ENCODE measurements at regions not wholly inside any gene's neighbourhood (a gene's known extent, or its start where the extent isn't known, plus 50 kb on each side); places are given as distances from the start of the nearest gene placed in this dataset.
"Not testable (repeated sequence)": the region's sequence is repeated elsewhere in the genome, so short reads cannot be mapped to it uniquely, and the experiment has no call there.

DNA sequence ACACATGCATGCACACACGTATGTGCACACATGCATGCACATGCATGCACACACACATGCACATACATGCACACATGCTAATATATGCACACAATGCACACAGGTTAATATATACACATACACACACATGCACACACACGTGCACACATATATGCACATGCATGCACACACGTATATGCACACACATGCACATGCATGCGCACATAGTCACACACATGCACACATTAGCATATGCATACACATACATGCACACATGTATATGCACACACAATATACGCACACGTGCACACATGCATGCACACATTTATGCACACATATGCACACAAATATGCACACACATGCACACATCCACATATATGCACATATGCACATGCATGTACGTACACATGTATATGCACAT lies 506.8 kb downstream of the MATN1 start:
- DNase-seq (ENCODE audit: low read depth, low spot score) (no peak), FAIRE-seq (no peak)
- dilution Hi-C loops (cut with MboI; ENCODE audit: extremely low pct_ligation_motif_present, low sequenced_read_pairs) = no loop called here
- Histone ChIP-seq H4K20me1 (ENCODE audit: control insufficient read depth, extremely low read depth, insufficient read depth, low read length) (no peaks in the 10 kb centered on the region), H3K9me1 (ENCODE audit: control insufficient read depth, extremely low read depth, insufficient read depth, low read length) (no peaks in the 10 kb centered on the region), H3K27ac (ENCODE audit: control insufficient read depth, insufficient read depth, low read length) (no peak overlapping the region), H3K27me3 (ENCODE audit: control insufficient read depth, extremely low read depth, insufficient read depth, low read length) (peaks cover 12% of the 10 kb centered on the region), H3K9me3 (ENCODE audit: control insufficient read depth, low read depth, low read length) (peaks cover 2% of the 10 kb centered on the region), H3K36me3 (ENCODE audit: control insufficient read depth in 2 of 2, extremely low read depth in 1 of 2, insufficient read depth in 2 of 2, low read length in 2 of 2) (no peaks in the 10 kb centered on the region), H3K4me1 (ENCODE audit: control insufficient read depth, extremely low read depth, insufficient read depth, low read length) (no peaks in the 10 kb centered on the region), H3K4me2 (ENCODE audit: control insufficient read depth, extremely low read depth, insufficient read depth, low read depth, low read length) (no peak overlapping the region), H3K79me2 (ENCODE audit: control insufficient read depth, insufficient read depth, low read length) (no peaks in the 10 kb centered on the region), H2AFZ (ENCODE audit: control insufficient read depth, low read length) (no peak overlapping the region), H3K9ac (ENCODE audit: control insufficient read depth, extremely low read depth, insufficient read depth, low read length) (no peak overlapping the region), H3K4me3 (ENCODE audit: control insufficient read depth in 2 of 3, extremely low read depth in 1 of 3, insufficient read depth in 2 of 3, low read depth in 1 of 3, low read length in 3 of 3) (no peak overlapping the region)
- no peak for TF ChIP-seq CTCF (optimal IDR thresholded peaks at IDR 0.05 in 1 of 3, IDR thresholded peaks at IDR 0.05 in 1 of 3, conservative IDR thresholded peaks at IDR 0.05 in 1 of 3; ENCODE audit: extremely low read depth in 1 of 3, insufficient read depth in 2 of 3, low read length in 3 of 3)
- no peak for TF ChIP-seq EZH2 (IDR thresholded peaks at IDR 0.05; ENCODE audit: low read length)

DNA sequence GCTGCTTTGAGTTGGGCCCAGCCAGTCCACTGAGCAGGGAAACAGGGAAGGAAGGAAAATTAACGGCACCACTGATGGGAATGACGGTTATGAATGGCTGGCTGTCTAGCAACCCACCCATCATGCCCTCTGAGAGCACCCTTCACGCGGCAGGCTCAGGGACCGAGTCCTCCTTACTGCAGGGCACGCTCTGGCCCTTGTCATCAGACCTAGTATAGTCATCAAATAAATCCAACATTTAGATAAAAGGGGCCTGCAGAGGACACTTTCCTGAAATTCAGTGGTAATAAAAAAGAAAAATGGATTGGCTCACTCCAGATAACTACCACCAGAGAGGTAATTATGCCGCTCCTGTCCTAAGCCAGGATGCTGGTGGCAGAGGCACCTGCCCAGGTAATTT lies 509.4 kb downstream of the MATN1 start:
- H3K27ac ChIP-seq (ENCODE audit: control insufficient read depth, insufficient read depth, low read length) = no peak overlapping the region
- no peaks in the 10 kb centered on the region for H3K79me2 ChIP-seq (ENCODE audit: control insufficient read depth, insufficient read depth, low read length)
- H4K20me1 ChIP-seq (ENCODE audit: control insufficient read depth, extremely low read depth, insufficient read depth, low read length) = no peaks in the 10 kb centered on the region
- H3K9ac ChIP-seq (ENCODE audit: control insufficient read depth, extremely low read depth, insufficient read depth, low read length) = no peak overlapping the region
- no peaks in the 10 kb centered on the region for H3K36me3 ChIP-seq (ENCODE audit: control insufficient read depth in 2 of 2, extremely low read depth in 1 of 2, insufficient read depth in 2 of 2, low read length in 2 of 2)
- H3K4me2 ChIP-seq (ENCODE audit: control insufficient read depth, extremely low read depth, insufficient read depth, low read depth, low read length) = no peak overlapping the region
- FAIRE-seq (no peak), DNase-seq (ENCODE audit: low read depth, low spot score) (no peak)
- no peaks in the 10 kb centered on the region for H3K9me1 ChIP-seq (ENCODE audit: control insufficient read depth, extremely low read depth, insufficient read depth, low read length)
- no peaks in the 10 kb centered on the region for H3K4me1 ChIP-seq (ENCODE audit: control insufficient read depth, extremely low read depth, insufficient read depth, low read length)
- TF ChIP-seq CTCF (optimal IDR thresholded peaks at IDR 0.05 in 1 of 3, IDR thresholded peaks at IDR 0.05 in 1 of 3, conservative IDR thresholded peaks at IDR 0.05 in 1 of 3; ENCODE audit: extremely low read depth in 1 of 3, insufficient read depth in 2 of 3, low read length in 3 of 3) (no peak), EZH2 (IDR thresholded peaks at IDR 0.05; ENCODE audit: low read length) (no peak)
- H3K9me3 ChIP-seq (ENCODE audit: control insufficient read depth, low read depth, low read length) = peaks cover 2% of the 10 kb centered on the region
- no peak overlapping the region for H3K4me3 ChIP-seq (ENCODE audit: control insufficient read depth in 2 of 3, extremely low read depth in 1 of 3, insufficient read depth in 2 of 3, low read depth in 1 of 3, low read length in 3 of 3)
- dilution Hi-C loops (cut with MboI; ENCODE audit: extremely low pct_ligation_motif_present, low sequenced_read_pairs) = no loop called here
- no peak overlapping the region for H2AFZ ChIP-seq (ENCODE audit: control insufficient read depth, low read length)
- no peaks in the 10 kb centered on the region for H3K27me3 ChIP-seq (ENCODE audit: control insufficient read depth, extremely low read depth, insufficient read depth, low read length)

GRCh38 chr1:30207962-30208361 lies 515.4 kb downstream of the MATN1 start:
- H4K20me1 ChIP-seq (ENCODE audit: control insufficient read depth, extremely low read depth, insufficient read depth, low read length); dilution Hi-C loops (cut with MboI; ENCODE audit: extremely low pct_ligation_motif_present, low sequenced_read_pairs); H3K27ac ChIP-seq (ENCODE audit: control insufficient read depth, insufficient read depth, low read length); H3K4me3 ChIP-seq (ENCODE audit: control insufficient read depth in 2 of 3, extremely low read depth in 1 of 3, insufficient read depth in 2 of 3, low read depth in 1 of 3, low read length in 3 of 3); H3K9me1 ChIP-seq (ENCODE audit: control insufficient read depth, extremely low read depth, insufficient read depth, low read length); H3K9me3 ChIP-seq (ENCODE audit: control insufficient read depth, low read depth, low read length); FAIRE-seq; H3K4me2 ChIP-seq (ENCODE audit: control insufficient read depth, extremely low read depth, insufficient read depth, low read depth, low read length); H3K27me3 ChIP-seq (ENCODE audit: control insufficient read depth, extremely low read depth, insufficient read depth, low read length); H3K4me1 ChIP-seq (ENCODE audit: control insufficient read depth, extremely low read depth, insufficient read depth, low read length); H3K79me2 ChIP-seq (ENCODE audit: control insufficient read depth, insufficient read depth, low read length); H3K9ac ChIP-seq (ENCODE audit: control insufficient read depth, extremely low read depth, insufficient read depth, low read length); DNase-seq (ENCODE audit: low read depth, low spot score); H3K36me3 ChIP-seq (ENCODE audit: control insufficient read depth in 2 of 2, extremely low read depth in 1 of 2, insufficient read depth in 2 of 2, low read length in 2 of 2); H2AFZ ChIP-seq (ENCODE audit: control insufficient read depth, low read length): not testable (repeated sequence)

GRCh38 chr1:30206631-30207030 lies 516.8 kb downstream of the MATN1 start:
- H3K9ac ChIP-seq (ENCODE audit: control insufficient read depth, extremely low read depth, insufficient read depth, low read length); H3K27me3 ChIP-seq (ENCODE audit: control insufficient read depth, extremely low read depth, insufficient read depth, low read length); H3K36me3 ChIP-seq (ENCODE audit: control insufficient read depth in 2 of 2, extremely low read depth in 1 of 2, insufficient read depth in 2 of 2, low read length in 2 of 2); H4K20me1 ChIP-seq (ENCODE audit: control insufficient read depth, extremely low read depth, insufficient read depth, low read length); DNase-seq (ENCODE audit: low read depth, low spot score); dilution Hi-C loops (cut with MboI; ENCODE audit: extremely low pct_ligation_motif_present, low sequenced_read_pairs); H3K79me2 ChIP-seq (ENCODE audit: control insufficient read depth, insufficient read depth, low read length); H3K4me2 ChIP-seq (ENCODE audit: control insufficient read depth, extremely low read depth, insufficient read depth, low read depth, low read length); H3K4me3 ChIP-seq (ENCODE audit: control insufficient read depth in 2 of 3, extremely low read depth in 1 of 3, insufficient read depth in 2 of 3, low read depth in 1 of 3, low read length in 3 of 3); H3K27ac ChIP-seq (ENCODE audit: control insufficient read depth, insufficient read depth, low read length); H3K4me1 ChIP-seq (ENCODE audit: control insufficient read depth, extremely low read depth, insufficient read depth, low read length); FAIRE-seq; H3K9me3 ChIP-seq (ENCODE audit: control insufficient read depth, low read depth, low read length); H2AFZ ChIP-seq (ENCODE audit: control insufficient read depth, low read length); H3K9me1 ChIP-seq (ENCODE audit: control insufficient read depth, extremely low read depth, insufficient read depth, low read length): not testable (repeated sequence)

All from keratinocyte (primary cell).